ENCODE measurements at regions not wholly inside any gene's neighbourhood (a gene's known extent, or its start where the extent isn't known, plus 50 kb on each side); places are given as distances from the start of the nearest gene placed in this dataset.

GRCh38 chr11:69385144-69385820 is 91.3 kb downstream of the MYEOV start:
- no peak for TF ChIP-seq EZH2 (IDR thresholded peaks at IDR 0.05; ENCODE audit: borderline replicate concordance, low read depth, low read length, severe bottlenecking)
- TF ChIP-seq CTCF (IDR thresholded peaks at IDR 0.05; ENCODE audit: borderline replicate concordance, extremely low read depth, low read length, poor library complexity, severe bottlenecking) = no peak
- Histone ChIP-seq H3K9ac (ENCODE audit: low read depth, low read length) (no peak overlapping the region), H3K36me3 (ENCODE audit: insufficient read depth, low read length) (no peaks in the 10 kb centered on the region), H3K4me2 (ENCODE audit: insufficient read depth, low read length) (no peak overlapping the region), H3K79me2 (ENCODE audit: insufficient read depth, low read length) (no peaks in the 10 kb centered on the region), H3K27ac (ENCODE audit: low read length) (no peak overlapping the region), H3K9me3 (ENCODE audit: insufficient read depth, low read length, severe bottlenecking) (peaks cover 9% of the 10 kb centered on the region), H2AFZ (ENCODE audit: low read depth, low read length) (no peak overlapping the region), H3K27me3 (ENCODE audit: insufficient read depth, low read length, poor library complexity) (no peaks in the 10 kb centered on the region), H4K20me1 (ENCODE audit: insufficient read depth, low read length) (peaks cover 3% of the 10 kb centered on the region; the same call in 1 of the 2 replicates), H3K4me1 (ENCODE audit: insufficient read depth, low read length) (no peaks in the 10 kb centered on the region), H3K4me3 (ENCODE audit: low read depth in 1 of 2, low read length in 2 of 2) (no peak overlapping the region)
- no peak for ATAC-seq (ENCODE audit: insufficient read depth, low read depth)
- DNase-seq = no peak

GRCh38 chr11:69385832-69386427 is 92.0 kb downstream of the MYEOV start:
- no peaks in the 10 kb centered on the region for H3K4me1 ChIP-seq (ENCODE audit: insufficient read depth, low read length)
- ATAC-seq (ENCODE audit: insufficient read depth, low read depth) (no peak), DNase-seq (no peak)
- peaks cover 9% of the 10 kb centered on the region for H3K9me3 ChIP-seq (ENCODE audit: insufficient read depth, low read length, severe bottlenecking)
- H3K79me2 ChIP-seq (ENCODE audit: insufficient read depth, low read length) = no peaks in the 10 kb centered on the region
- H3K9ac ChIP-seq (ENCODE audit: low read depth, low read length) = no peak overlapping the region
- TF ChIP-seq CTCF (IDR thresholded peaks at IDR 0.05; ENCODE audit: borderline replicate concordance, extremely low read depth, low read length, poor library complexity, severe bottlenecking) (no peak), EZH2 (IDR thresholded peaks at IDR 0.05; ENCODE audit: borderline replicate concordance, low read depth, low read length, severe bottlenecking) (no peak)
- H2AFZ ChIP-seq (ENCODE audit: low read depth, low read length) = no peak overlapping the region
- H3K27ac ChIP-seq (ENCODE audit: low read length) = no peak overlapping the region
- no peak overlapping the region for H3K4me2 ChIP-seq (ENCODE audit: insufficient read depth, low read length)
- no peak overlapping the region for H3K4me3 ChIP-seq (ENCODE audit: low read depth in 1 of 2, low read length in 2 of 2)
- H3K36me3 ChIP-seq (ENCODE audit: insufficient read depth, low read length) = no peaks in the 10 kb centered on the region
- H4K20me1 ChIP-seq (ENCODE audit: insufficient read depth, low read length) = peaks cover 3% of the 10 kb centered on the region; the same call in 1 of the 2 replicates
- H3K27me3 ChIP-seq (ENCODE audit: insufficient read depth, low read length, poor library complexity) = no peaks in the 10 kb centered on the region

- no peak overlapping the region for H3K4me3 ChIP-seq (ENCODE audit: low read depth in 1 of 2, low read length in 2 of 2)
- no peaks in the 10 kb centered on the region for H3K36me3 ChIP-seq (ENCODE audit: insufficient read depth, low read length)
- H3K27me3 ChIP-seq (ENCODE audit: insufficient read depth, low read length, poor library complexity) = no peaks in the 10 kb centered on the region
- TF ChIP-seq CTCF (IDR thresholded peaks at IDR 0.05; ENCODE audit: borderline replicate concordance, extremely low read depth, low read length, poor library complexity, severe bottlenecking) = no peak
- TF ChIP-seq EZH2 (IDR thresholded peaks at IDR 0.05; ENCODE audit: borderline replicate concordance, low read depth, low read length, severe bottlenecking) = no peak
- no peak overlapping the region for H3K4me2 ChIP-seq (ENCODE audit: insufficient read depth, low read length)
- no peak overlapping the region for H3K9ac ChIP-seq (ENCODE audit: low read depth, low read length)
- H3K4me1 ChIP-seq (ENCODE audit: insufficient read depth, low read length) = no peaks in the 10 kb centered on the region
- peaks cover 5% of the 10 kb centered on the region; the same call in 1 of the 2 replicates for H4K20me1 ChIP-seq (ENCODE audit: insufficient read depth, low read length)
- no peak overlapping the region for H2AFZ ChIP-seq (ENCODE audit: low read depth, low read length)
- H3K9me3 ChIP-seq (ENCODE audit: insufficient read depth, low read length, severe bottlenecking) = peaks cover 9% of the 10 kb centered on the region
- ATAC-seq (ENCODE audit: insufficient read depth, low read depth) = no peak
- no peaks in the 10 kb centered on the region for H3K79me2 ChIP-seq (ENCODE audit: insufficient read depth, low read length)
- DNase-seq = no peak
- no peak overlapping the region for H3K27ac ChIP-seq (ENCODE audit: low read length)
These were observed 92.8 kb downstream of the MYEOV start for GRCh38 chr11:69386594-69387408.
